22Rv1 (cell line): ENCODE measurements at regions not wholly inside any gene's neighbourhood (a gene's known extent, or its start where the extent isn't known, plus 50 kb on each side); places are given as distances from the start of the nearest gene placed in this dataset.

Experiments used
- ZFX ChIP-seq: fragments of 450-650 bp; IDR thresholded peaks from 2 replicates; pipeline ENCODE4 v1.6.1; 2017; ENCODE audit warnings: antibody characterized with exemption, borderline replicate concordance
- TF ChIP-seq, protein P1 (sequence below): fragments of 450-650 bp; IDR thresholded peaks from 2 replicates; pipeline ENCODE4 v1.5.1; 2017; ENCODE audit warnings: mild to moderate bottlenecking

DNA sequence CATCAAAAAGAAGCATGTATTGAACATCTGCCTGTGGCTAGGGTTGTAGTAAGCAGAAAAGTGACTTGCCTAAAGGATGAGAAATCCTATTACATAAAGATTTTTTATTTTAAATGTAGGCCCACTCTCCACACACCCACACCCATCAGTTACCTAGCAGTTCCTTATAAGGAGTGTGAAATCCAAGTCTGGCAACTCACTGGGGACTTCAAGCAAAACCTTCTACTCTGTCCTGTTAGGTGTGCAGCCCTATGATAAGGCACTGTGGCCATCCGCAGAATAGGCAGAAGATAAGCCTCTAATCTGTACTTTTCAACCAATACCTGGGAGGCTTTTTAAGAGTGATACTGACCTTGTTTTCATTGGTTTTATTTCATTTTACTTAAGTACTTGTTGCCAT, 52.7 kb upstream of the TJP1 start:
- TF ChIP-seq, protein P1, sequence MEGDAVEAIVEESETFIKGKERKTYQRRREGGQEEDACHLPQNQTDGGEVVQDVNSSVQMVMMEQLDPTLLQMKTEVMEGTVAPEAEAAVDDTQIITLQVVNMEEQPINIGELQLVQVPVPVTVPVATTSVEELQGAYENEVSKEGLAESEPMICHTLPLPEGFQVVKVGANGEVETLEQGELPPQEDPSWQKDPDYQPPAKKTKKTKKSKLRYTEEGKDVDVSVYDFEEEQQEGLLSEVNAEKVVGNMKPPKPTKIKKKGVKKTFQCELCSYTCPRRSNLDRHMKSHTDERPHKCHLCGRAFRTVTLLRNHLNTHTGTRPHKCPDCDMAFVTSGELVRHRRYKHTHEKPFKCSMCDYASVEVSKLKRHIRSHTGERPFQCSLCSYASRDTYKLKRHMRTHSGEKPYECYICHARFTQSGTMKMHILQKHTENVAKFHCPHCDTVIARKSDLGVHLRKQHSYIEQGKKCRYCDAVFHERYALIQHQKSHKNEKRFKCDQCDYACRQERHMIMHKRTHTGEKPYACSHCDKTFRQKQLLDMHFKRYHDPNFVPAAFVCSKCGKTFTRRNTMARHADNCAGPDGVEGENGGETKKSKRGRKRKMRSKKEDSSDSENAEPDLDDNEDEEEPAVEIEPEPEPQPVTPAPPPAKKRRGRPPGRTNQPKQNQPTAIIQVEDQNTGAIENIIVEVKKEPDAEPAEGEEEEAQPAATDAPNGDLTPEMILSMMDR: no peak
- no peak for TF ChIP-seq ZFX
